Fibroblast of skin of left quadriceps (primary cell): ENCODE measurements at regions not wholly inside any gene's neighbourhood (a gene's known extent, or its start where the extent isn't known, plus 50 kb on each side); places are given as distances from the start of the nearest gene placed in this dataset.
"Not testable (repeated sequence)": the region's sequence is repeated elsewhere in the genome, so short reads cannot be mapped to it uniquely, and the experiment has no call there.

Experiments used
- DNase-seq, 2 experiments: peaks; one replicate each; pipeline ENCODE4 v3.0.0-alpha.2; 2013; ENCODE audit warnings: low read depth in 2 of 2

- DNase-seq, result no peak
These were observed 66.6 kb upstream of the RHOU start for GRCh38 chr1:228668553-228669241.

- no peak for DNase-seq
These were observed 66.1 kb upstream of the RHOU start for GRCh38 chr1:228669242-228669585.

GRCh38 chr1:228681076-228681565 is 54.2 kb upstream of the RHOU start:
- DNase-seq, result not testable (repeated sequence)

DNA sequence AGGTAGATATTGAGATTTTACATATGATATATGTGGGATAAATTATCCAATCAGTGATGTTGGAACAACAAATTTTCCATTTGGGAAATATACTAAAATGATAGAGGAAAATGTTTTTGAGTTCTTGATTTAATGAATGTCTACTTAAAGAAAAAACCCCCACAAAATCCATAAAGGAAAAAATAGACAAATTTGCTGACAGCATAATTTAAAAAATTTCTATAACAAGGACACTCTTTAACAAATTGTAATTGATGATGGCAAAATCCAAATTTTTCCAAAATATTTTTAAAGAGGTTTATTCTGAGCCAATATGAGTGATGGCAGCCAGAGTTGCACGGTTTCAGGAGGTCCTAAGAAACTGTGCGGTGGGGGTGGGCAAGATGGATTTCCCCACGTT is 51.9 kb upstream of the RHOU start:
- no peak for DNase-seq

DNA sequence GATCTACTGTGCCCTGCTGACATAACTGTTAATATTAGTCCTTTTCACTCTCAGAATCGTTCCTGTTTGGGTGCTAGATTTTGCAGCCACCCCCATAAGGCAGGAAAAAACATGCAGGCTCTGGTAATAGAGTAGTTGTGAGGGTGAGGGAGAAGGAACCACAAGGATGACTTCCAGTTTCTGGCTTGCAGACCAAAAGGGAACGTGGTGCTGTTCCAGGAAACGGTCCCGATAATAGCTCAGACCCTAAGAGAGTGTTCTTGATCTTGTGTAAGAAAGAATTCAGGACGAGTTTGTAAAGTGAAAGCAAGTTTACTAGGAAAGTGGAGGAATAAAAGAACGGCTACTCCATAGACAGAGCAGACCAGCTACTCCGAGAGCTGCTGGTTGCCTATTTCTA is 50.7 kb upstream of the RHOU start:
- DNase-seq, result no peak

DNA sequence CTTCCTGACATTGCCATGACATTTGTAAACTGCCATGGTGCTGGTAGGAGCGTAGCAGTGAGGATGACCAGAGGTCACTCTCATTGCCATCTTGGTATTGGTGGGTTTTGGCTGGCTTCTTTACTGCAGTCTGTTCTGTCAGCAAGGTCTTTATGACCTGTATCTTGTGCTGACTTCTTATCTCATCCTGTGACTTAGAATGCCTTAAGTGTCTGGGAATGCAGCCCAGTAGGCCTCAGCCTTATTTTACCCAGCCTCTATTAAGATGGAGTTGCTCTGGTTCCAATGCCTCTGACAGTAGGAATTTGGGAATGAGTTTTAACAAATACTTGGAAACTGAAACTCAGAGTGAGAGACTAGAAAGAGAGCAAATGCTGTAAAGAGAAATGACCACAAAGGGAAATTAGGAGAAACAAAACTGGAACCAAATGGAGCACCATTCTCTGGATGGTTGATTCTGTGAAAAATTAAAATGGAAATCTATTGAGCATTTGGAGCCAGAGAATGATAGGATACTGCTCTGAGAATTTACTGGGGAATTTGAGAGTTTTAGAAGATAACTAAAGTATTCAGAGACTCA is 50.1 kb upstream of the RHOU start:
- no peak for DNase-seq
